Retinal pigment epithelial cell (primary cell): ENCODE measurements at regions not wholly inside any gene's neighbourhood (a gene's known extent, or its start where the extent isn't known, plus 50 kb on each side); places are given as distances from the start of the nearest gene placed in this dataset.
"Not testable (repeated sequence)": the region's sequence is repeated elsewhere in the genome, so short reads cannot be mapped to it uniquely, and the experiment has no call there.

Source experiments
- DNase-seq: peaks from one replicate; pipeline ENCODE4 v3.0.0-alpha.2; 2010; ENCODE audit warnings: low read depth
- H3K4me3 ChIP-seq: 2 replicates; pipeline ENCODE4 v1.5.1; 2011; ENCODE audit warnings: mild to moderate bottlenecking, low read length, control low read depth, moderate library complexity
- TF ChIP-seq, protein P1 (sequence below): conservative IDR thresholded peaks from 2 replicates; pipeline ENCODE4 v1.5.1; 2011; ENCODE audit warnings: low read depth, low read length, control low read depth, inconsistent platforms

DNA sequence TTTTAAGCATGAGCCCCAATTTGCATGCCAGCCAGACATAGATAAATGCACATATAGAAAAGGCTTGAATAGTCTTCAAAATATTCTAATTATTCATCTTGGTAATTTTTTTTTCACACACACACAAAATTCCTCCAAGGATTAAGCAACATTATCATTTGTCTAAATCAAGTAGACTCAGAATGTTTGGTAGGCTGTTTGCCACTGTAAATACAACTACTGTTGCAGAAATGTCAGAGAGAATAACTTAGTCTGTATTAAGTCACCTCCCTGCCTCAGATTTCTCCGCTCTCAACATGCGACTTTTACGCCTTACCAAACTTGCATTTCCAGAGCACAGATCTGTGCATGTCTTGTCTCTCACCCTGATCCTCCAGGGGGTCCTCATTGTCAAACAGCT is 265.6 kb upstream of the C9orf72 start:
- TF ChIP-seq, protein P1, sequence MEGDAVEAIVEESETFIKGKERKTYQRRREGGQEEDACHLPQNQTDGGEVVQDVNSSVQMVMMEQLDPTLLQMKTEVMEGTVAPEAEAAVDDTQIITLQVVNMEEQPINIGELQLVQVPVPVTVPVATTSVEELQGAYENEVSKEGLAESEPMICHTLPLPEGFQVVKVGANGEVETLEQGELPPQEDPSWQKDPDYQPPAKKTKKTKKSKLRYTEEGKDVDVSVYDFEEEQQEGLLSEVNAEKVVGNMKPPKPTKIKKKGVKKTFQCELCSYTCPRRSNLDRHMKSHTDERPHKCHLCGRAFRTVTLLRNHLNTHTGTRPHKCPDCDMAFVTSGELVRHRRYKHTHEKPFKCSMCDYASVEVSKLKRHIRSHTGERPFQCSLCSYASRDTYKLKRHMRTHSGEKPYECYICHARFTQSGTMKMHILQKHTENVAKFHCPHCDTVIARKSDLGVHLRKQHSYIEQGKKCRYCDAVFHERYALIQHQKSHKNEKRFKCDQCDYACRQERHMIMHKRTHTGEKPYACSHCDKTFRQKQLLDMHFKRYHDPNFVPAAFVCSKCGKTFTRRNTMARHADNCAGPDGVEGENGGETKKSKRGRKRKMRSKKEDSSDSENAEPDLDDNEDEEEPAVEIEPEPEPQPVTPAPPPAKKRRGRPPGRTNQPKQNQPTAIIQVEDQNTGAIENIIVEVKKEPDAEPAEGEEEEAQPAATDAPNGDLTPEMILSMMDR = no peak
- peak; percentile 73 for DNase-seq
- no peak overlapping the region for H3K4me3 ChIP-seq

- H3K4me3 ChIP-seq, DNase-seq: not testable (repeated sequence)
Measured at GRCh38 chr9:27839767-27840166, 266.5 kb upstream of the C9orf72 start.

DNA sequence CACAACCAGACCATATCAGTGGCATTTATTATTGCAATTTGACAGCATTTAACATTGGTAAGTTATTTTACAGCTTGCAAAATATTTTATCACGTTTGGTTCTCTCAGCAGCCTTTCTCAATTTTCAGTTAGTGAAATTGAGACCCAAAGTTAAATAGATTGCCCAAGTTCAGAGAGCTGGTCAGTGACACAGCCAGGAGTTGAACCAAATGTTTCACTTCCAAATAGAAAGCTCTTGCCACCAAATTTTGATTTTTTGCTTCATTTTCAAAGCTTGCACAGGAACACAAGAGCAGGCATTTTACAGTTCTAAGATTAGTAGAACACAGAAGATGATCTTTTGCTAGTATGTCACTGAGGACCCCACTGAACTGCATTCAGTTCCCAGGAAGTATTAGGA is 271.5 kb upstream of the C9orf72 start:
- TF ChIP-seq, protein P1 = no peak
- H3K4me3 ChIP-seq = no peak overlapping the region
- DNase-seq = no peak

GRCh38 chr9:27847380-27847779 is 274.1 kb upstream of the C9orf72 start:
- no peak for DNase-seq
- no peak overlapping the region for H3K4me3 ChIP-seq
- TF ChIP-seq, protein P1 = no peak

- TF ChIP-seq, protein P1 = no peak
- DNase-seq = no peak
- H3K4me3 ChIP-seq = no peak overlapping the region
Measured at GRCh38 chr9:27847818-27848217, 274.5 kb upstream of the C9orf72 start.

DNA sequence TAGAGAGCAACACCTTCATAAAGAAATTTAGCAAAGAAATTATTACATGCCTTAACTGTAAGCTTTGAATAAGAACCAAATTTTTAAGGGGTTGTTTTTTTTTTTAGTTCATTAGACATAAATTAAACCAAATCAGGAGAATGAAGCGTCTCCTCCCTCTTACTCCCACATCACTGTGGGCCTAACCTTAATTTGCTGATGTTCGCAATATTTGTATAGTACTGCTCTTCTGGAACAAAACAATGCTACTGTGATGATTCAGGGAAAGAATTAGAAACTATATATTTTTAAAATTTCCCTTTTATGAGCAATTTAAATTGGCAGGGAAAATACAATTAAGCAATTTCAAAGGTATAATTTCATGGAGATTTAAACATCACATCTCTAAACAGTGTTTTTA is 275.0 kb upstream of the C9orf72 start:
- no peak overlapping the region for H3K4me3 ChIP-seq
- TF ChIP-seq, protein P1 = no peak
- DNase-seq = no peak

DNA sequence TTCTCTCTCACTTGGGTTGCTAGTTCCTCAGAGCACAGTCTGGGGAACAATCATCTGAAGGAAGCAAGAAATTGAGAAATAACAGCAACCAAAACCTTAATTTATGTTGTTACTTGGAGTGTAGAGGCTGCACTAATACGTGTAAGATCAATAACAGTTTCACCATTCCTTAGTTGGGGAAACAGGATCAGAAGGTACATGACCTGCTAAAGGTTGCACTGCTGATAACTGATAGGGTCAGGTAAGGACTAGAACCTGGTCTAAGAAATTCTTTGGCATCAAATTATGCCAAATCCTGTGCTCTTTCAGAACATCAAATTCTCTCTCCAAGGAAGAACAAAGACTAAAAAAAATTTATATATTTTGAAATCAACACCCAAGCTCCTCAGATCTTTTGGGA is 278.6 kb upstream of the C9orf72 start:
- TF ChIP-seq, protein P1 = no peak
- H3K4me3 ChIP-seq = no peak overlapping the region
- no peak for DNase-seq

DNA sequence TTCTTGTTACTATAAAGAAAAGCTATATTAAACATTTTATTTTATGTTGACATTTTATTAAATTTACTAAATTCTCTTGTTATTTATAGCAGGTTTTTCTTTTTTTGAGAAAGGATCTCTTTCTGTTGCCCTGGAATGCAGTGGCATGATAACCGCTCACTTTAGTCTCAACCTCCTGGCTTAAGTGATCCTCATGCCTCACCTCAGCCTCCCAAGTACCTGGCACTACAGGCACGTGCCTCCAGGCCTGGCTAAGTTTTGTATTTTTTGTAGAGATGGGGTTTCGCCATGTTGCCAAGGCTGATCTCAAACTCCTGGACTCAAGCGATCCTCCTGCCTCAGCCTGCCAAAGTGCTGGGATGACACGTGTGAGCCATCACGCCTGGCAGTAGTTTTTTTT is 280.2 kb upstream of the C9orf72 start:
- TF ChIP-seq, protein P1 = no peak
- H3K4me3 ChIP-seq = no peak overlapping the region
- DNase-seq = no peak
